ENCODE measurements at regions not wholly inside any gene's neighbourhood (a gene's known extent, or its start where the extent isn't known, plus 50 kb on each side); places are given as distances from the start of the nearest gene placed in this dataset.

DNA sequence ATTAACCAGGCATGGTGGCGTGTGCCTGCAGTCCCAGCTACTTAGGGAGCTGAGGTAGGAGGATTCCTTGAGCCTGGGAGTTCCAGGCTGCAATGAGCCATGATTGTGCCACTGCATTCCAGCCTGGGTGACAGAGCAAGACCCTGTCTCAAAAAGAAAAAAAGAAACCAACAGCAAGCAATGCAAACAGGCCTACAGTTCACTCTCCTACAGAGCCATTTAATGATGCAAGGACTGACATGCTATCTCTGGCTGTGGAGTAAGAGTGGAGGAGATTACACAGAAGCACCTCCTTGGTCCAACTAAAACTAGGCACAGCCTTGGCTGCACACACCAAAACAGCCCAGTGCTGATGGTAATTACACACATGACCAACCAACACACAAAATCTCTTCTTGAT, 127.5 kb upstream of the SOD1 start:
- Histone ChIP-seq H3T11ph (ENCODE audit: low read length) (no peak overlapping the region), H2AFZ (ENCODE audit: low read length) (no peak overlapping the region), H3K4ac (ENCODE audit: low read depth, low read length) (no peak overlapping the region), H2BK120ac (ENCODE audit: low read depth, low read length, poor library complexity, severe bottlenecking) (no peak overlapping the region), H3K27ac (ENCODE audit: insufficient read length, low read depth, low read length) (no peak overlapping the region), H3K9me3 (ENCODE audit: control insufficient read depth, low read depth, low read length) (no peaks in the 10 kb centered on the region), H3K27me3 (ENCODE audit: insufficient read depth, low read length) (no peaks in the 10 kb centered on the region), H2AK5ac (ENCODE audit: insufficient read length, low read length) (no peak overlapping the region), H3K23ac (ENCODE audit: insufficient read length, low read depth, low read length) (no peak overlapping the region), H2BK20ac (ENCODE audit: low read depth, low read length, poor library complexity, severe bottlenecking) (no peak overlapping the region), H3K79me1 (ENCODE audit: insufficient read depth, low read depth, low read length, poor library complexity, severe bottlenecking) (no peaks in the 10 kb centered on the region), H3K18ac (ENCODE audit: insufficient read length, low read depth, low read length) (no peak overlapping the region), H2BK12ac (ENCODE audit: insufficient read length, low read depth, low read length) (no peak overlapping the region), H3K79me2 (ENCODE audit: insufficient read depth, low read length) (peaks cover 3% of the 10 kb centered on the region; the same call in 1 of the 2 replicates), H4K20me1 (ENCODE audit: control insufficient read depth, insufficient read depth, insufficient read length) (no peaks in the 10 kb centered on the region), H3K4me1 (ENCODE audit: insufficient read depth, low read length) (peaks cover 2% of the 10 kb centered on the region; the same call in 1 of the 2 replicates), H4K5ac (ENCODE audit: insufficient read length, low read depth, low read length) (no peak overlapping the region), H3K56ac (ENCODE audit: insufficient read length, low read depth, low read length) (no peak overlapping the region), H3K9ac (ENCODE audit: extremely low read depth, insufficient read length, low read length) (no peak overlapping the region), H3K14ac (ENCODE audit: insufficient read depth, low read length) (no peak overlapping the region), H4K8ac (replicated peaks; ENCODE audit: insufficient read length, low read depth, low read length) (no peak overlapping the region), H3K4me2 (ENCODE audit: insufficient read depth, insufficient read length, low read length) (no peak overlapping the region), H4K91ac (ENCODE audit: insufficient read length, low read depth, low read length) (no peak overlapping the region), H2BK15ac (ENCODE audit: low read depth, low read length) (no peak overlapping the region), H3K23me2 (ENCODE audit: insufficient read length, low read depth, low read length, poor library complexity, severe bottlenecking) (no peaks in the 10 kb centered on the region), H2BK5ac (ENCODE audit: insufficient read length, low read length) (no peak overlapping the region)
- Mint-ChIP-seq H3K27me3 (ENCODE audit: low read depth) (no peaks in the 10 kb centered on the region), H3K27ac (peak overlapping the region in 1 of 3 experiments; percentile 27; a peak in 1 of 7 replicates), H3K9me3 (no peaks in the 10 kb centered on the region), H3K4me1 (peaks cover 33 to 41% of the 10 kb centered on the region in 2 experiments), H3K4me3 (no peak overlapping the region), H3K36me3 (ENCODE audit: insufficient read depth in 1 of 3, low read depth in 3 of 3) (0 out of 7 replicates have a peak, but pooled peaks cover 0 to 2% (median 0%) of the 10 kb centered on the region in 3 experiments)
- WGBS (ENCODE audit: extremely low coverage, insufficient read length, low lambda C conversion rate), result no CpG with 5 or more reads among the region's 1 CpG
- DNase-seq, result no peak
- TF ChIP-seq, protein P1, sequence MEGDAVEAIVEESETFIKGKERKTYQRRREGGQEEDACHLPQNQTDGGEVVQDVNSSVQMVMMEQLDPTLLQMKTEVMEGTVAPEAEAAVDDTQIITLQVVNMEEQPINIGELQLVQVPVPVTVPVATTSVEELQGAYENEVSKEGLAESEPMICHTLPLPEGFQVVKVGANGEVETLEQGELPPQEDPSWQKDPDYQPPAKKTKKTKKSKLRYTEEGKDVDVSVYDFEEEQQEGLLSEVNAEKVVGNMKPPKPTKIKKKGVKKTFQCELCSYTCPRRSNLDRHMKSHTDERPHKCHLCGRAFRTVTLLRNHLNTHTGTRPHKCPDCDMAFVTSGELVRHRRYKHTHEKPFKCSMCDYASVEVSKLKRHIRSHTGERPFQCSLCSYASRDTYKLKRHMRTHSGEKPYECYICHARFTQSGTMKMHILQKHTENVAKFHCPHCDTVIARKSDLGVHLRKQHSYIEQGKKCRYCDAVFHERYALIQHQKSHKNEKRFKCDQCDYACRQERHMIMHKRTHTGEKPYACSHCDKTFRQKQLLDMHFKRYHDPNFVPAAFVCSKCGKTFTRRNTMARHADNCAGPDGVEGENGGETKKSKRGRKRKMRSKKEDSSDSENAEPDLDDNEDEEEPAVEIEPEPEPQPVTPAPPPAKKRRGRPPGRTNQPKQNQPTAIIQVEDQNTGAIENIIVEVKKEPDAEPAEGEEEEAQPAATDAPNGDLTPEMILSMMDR (conservative IDR thresholded peaks at IDR 0.05), result no peak
